A549 (cell line): ENCODE measurements at regions not wholly inside any gene's neighbourhood (a gene's known extent, or its start where the extent isn't known, plus 50 kb on each side); places are given as distances from the start of the nearest gene placed in this dataset.

ENCODE experiments used
- CTCF ChIP-seq: fragments of >200 bp; sonication (Bioruptor Twin); formaldehyde crosslinking; IDR thresholded peaks from 3 replicates; pipeline ENCODE4 v1.5.1; 2016
- FOSL2 ChIP-seq, 2 experiments: fragments of 450-650 bp in 1 of 2; fragments of >200 bp in 1 of 2; sonication (Bioruptor Twin) in 1 of 2; formaldehyde crosslinking; IDR thresholded peaks; 2 replicates each; pipeline versions ENCODE4 v1.5.0 to v1.6.1; 2016 to 2020; ENCODE audit warnings: mild to moderate bottlenecking in 1 of 2, moderate library complexity in 1 of 2
- JUN ChIP-seq, 2 experiments: fragments of >200 bp; sonication (Bioruptor Twin); formaldehyde crosslinking; IDR thresholded peaks; 2 replicates in 1 of 2; 3 replicates in 1 of 2; pipeline ENCODE4 v1.6.1; 2016 to 2017
- KDM1A ChIP-seq: fragments of 200-600 bp; sonication (generic); IDR thresholded peaks from 2 replicates; pipeline ENCODE4 v1.6.1; 2016; ENCODE audit warnings: low read depth, mild to moderate bottlenecking
- MAFK ChIP-seq: fragments of 450-650 bp; IDR thresholded peaks from 2 replicates; pipeline ENCODE4 v1.6.1; 2014; ENCODE audit not compliant: partially characterized antibody
- POLR2A ChIP-seq: IDR thresholded peaks from 2 replicates; pipeline ENCODE4 v1.6.1; 2012; ENCODE audit warnings: mild to moderate bottlenecking, low read length
- TP53 ChIP-seq: fragments of 250-450 bp; sonication (Bioruptor Pico); IDR thresholded peaks from 2 replicates; pipeline ENCODE4 v1.5.0; 2021; ENCODE audit warnings: mild to moderate bottlenecking, moderate library complexity
- USF2 ChIP-seq: fragments of 450-650 bp; IDR thresholded peaks from 2 replicates; pipeline ENCODE4 v1.6.1; 2014; ENCODE audit warnings: antibody characterized with exemption
- ZNF302 ChIP-seq: fragments of 250-450 bp; sonication (Bioruptor Pico); IDR thresholded peaks from 2 replicates; pipeline ENCODE4 v1.9.0; 2021; ENCODE audit warnings: inconsistent platforms, mild to moderate bottlenecking, moderate library complexity

GRCh38 chr2:217638031-217638430 is 364.8 kb downstream of the TNS1 start:
- TF ChIP-seq CTCF (no peak), KDM1A (no peak), ZNF302 (CRISPR knock-in tag) (no peak), POLR2A (no peak), USF2 (no peak), MAFK (no peak), FOSL2 (IDR thresholded peaks at IDR 0.05) (no peak), FOSL2 (CRISPR knock-in tag; IDR thresholded peaks at IDR 0.05) (no peak), JUN (IDR thresholded peaks at IDR 0.05) (no peak), TP53 (CRISPR knock-in tag) (no peak)
